ENCODE measurements at regions not wholly inside any gene's neighbourhood (a gene's known extent, or its start where the extent isn't known, plus 50 kb on each side); places are given as distances from the start of the nearest gene placed in this dataset.

DNA sequence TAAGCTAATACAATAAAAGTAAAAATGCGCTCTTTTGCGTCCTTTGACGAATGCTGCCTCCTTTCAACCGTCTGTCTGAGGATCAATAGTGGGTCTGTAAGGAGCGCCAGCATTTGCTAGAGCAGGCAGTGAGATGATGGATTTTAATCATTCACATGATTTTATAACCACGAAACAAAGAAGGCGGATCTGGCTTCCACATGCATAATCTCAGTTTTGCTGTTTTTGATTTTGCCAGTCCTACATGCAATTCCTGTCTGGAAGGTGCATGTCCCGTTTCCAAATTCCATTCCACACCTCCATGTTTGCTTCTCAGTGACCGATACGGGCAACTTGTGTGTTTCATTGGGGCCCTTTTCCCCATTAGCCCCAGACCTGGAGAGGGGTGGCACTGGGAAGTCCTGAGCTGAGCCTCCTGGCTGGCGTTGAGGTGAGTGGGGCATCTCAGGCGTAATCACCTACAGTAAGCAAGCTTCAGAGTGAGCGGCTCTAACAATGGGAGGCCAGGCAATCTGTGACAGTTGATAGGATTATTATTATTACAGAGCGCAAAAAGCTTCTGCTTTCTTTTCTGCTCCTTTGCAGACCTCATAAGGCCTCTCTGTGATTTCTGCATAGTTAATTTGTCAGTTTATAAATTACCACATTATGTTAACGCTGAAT is 405.4 kb downstream of the ZSWIM6 start:
- DNase-seq (ENCODE audit: low read depth in 2 of 2) = no peak

DNA sequence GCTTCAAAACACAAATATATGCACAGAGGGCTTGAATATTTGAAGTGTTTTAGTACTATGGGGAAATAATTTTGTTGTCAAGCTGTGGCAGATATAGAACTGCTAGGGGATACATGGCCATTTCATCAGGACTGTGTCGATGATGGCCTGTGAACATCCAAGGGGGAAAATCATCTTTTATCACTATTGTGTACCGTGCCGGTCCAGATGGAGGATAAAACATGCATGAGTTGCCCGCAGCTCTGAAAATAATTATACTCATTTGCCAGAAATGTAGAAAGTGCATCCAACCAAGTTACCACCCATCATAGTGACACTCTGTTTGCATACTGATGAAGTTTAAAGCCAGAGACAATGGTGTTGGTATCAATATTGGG is 405.9 kb downstream of the ZSWIM6 start:
- DNase-seq (ENCODE audit: low read depth in 2 of 2) = no peak

DNA sequence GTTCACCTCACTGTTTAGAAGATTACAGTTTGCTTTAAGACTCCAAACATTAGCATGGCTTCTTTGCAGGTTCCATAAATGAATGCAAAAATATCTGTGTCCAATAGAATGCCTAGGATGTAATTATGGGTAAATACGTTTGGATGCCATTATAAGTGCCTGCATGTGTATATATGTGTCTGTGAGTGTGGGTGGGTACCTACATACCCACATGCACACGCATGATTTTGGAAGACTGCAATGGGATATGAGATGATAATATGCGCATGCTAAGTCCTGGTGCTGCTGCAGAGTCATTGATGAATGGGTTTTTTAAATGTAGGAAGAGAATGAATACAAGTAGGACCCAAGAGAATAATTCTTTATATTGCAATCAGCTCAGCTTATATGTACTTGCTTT is 406.4 kb downstream of the ZSWIM6 start:
- DNase-seq (ENCODE audit: low read depth in 2 of 2) = no peak

DNA sequence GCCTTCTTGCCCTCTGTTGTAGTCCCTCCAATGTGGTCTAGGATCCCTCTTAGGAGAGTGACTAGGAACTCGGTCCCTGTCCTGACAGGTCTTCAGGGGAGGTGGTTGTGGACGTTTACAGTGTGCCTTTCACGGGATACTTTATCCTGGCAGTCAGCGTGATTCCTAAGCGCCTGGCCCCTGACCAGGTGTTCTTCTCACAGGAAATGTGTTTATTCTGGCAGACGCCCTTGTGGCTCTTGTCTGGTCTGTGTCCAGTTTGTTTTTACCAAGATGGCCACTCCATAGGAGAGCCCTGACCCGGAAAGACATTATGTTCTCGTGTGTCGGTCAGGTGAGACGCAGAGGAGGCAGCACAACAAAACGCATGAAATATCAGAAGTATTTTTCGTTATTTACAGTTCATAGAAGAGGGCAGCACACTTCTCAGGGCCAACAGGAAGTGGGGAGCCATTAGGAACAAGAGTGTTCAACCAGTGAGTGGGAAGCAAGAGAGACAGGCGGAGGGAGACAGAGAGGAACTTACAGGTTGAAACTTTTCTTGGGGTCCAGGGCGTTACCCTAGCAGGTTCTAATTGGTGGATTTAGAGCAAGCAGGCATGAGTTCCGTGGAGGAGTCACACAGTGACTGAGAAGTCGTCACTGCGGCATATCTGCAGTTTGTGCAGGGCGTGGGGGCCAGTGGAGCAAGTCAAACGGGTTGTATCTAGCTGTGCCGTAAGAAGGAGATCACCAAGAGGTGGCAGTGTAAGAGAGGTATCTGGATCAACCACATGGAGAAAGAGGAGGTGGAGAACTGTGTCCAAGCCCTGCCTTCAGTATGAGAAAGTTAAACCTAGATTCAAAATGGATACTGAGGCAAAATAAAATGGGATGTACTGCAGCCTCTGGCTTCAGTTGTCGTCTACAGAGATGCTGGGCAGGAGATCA is 412.9 kb downstream of the ZSWIM6 start:
- DNase-seq (ENCODE audit: low read depth in 2 of 2) = no peak

DNA sequence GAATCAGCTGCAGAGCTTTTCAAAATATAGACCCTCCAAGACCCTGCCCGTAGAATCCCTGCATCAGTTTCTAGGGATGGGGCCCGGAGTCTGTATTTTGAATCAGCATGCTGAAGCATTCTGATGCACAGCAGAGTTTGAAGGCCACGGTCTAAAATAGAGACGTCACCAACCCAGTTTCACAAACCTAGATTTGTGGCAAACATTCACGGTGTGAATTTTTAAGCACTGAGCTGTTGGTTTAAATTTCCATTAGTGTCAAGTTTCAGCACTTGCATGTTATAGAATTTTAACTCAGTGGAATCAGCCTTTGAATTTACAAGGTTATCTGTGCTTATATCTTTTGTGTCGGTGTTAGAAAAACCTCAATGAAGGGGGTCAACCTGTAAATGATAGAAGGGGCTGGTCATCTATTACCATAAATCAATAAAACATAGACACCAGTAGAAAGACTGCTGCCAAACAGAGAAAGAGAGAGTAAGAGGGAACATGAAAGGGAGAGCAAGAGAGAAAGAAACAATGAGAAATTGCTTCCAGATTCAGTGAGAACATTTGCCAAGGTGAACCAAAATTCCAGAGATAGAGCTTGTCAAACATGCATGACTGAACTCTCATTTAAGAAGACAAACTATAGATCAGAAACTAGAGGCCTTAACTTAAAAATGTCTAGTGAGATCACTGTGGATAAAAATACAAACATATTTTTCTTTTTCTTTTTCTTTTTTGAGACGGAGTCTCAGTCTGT is 414.9 kb downstream of the ZSWIM6 start:
- no peak for DNase-seq (ENCODE audit: low read depth in 2 of 2)

DNA sequence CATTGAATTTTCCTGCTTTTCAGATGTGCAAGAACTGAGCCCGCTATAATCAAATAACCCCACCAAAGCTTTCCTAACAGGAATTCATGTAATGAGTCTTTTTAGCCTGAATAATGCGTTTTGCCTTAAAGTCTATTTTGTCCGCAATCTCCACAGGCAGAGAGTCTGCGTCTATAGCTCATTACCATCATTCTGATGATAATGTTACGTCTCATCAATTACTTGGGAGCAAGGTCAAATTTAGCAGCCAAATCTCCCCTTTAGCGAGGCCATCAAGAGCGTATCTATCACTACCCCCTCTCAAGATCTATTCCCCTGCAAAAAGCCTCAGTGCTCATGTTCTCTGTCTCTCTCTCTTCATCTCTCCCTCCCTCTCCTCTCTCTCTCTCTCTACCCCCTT is 416.1 kb downstream of the ZSWIM6 start:
- DNase-seq (ENCODE audit: low read depth in 2 of 2) = no peak

DNA sequence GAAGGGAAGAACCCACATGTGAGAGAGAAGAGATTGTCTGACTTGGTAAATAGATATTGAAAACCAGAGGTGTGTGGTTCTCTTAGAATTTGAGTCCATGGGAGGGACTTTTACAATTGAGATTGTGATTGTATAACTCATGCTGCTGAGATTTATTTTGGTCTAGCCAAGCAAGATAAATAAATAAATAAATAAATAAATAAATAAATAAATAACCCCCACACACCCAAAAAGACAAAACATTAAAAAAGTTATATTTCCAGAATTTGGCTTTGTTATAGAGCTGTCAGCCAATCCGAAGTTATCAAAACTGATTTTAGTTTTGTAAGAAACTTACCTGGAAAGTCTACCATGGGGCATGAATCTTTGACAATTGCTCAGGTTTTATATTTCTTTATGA is 416.6 kb downstream of the ZSWIM6 start:
- no peak for DNase-seq (ENCODE audit: low read depth in 2 of 2)

DNA sequence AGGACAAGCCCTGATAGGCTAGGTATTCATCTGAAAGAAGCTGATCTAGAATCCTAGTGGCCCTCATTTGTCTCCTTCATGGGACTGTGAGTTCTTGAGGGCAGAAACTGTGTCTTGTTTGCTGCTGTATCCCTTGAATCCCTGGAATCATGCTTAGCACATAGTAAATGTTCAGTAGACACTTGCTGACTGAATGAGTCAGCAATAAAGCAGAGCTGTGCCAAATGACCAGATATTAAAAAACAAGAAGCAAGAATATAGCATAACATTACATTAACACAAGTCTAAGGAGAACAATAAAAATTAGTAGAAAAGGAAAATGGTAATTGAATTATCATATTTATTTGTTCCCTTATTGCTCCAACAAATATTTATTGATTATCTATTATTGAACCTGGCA is 420.5 kb downstream of the ZSWIM6 start:
- DNase-seq (ENCODE audit: low read depth in 2 of 2) = no peak

DNA sequence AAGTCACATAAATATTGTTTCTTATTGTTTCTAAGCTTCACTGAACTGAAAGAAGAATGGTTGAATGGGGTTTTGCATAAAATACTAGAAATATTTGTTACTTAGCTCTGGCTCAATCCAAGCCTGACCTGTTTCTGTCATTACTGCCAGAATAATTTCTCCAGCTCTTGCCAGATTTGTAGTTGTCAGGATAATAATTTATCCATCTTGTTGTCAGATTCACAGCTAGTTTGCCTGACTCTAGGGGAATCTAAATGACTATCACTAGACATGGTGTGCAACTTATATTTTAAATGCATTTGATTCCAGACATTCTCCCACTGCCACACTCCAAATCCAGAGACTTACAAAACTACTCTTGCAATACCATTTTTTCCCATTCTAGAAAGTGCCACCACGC is 422.7 kb downstream of the ZSWIM6 start:
- DNase-seq (ENCODE audit: low read depth in 2 of 2) = no peak

DNA sequence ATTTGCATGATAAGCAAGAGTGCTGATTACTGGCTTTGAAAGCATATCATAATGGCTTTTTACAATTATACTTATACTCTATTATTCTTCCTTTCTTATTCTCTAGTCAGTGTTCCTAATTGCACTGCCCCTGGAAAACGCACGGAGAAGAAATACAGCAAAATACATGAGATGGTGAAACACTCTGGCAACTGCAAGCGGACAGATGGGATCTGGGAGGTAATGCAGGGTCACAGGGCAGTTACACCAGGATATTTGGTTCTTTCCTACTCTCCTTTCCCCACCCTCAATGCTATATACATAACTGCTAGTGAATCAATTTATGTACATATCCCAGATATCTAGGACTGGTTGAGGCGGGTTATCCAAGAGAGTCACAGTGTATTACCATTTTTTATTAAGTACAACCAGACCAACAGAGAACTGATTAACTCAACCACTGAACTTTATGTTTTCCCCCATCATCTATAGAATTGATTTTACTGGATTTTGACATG is 423.7 kb downstream of the ZSWIM6 start:
- DNase-seq (ENCODE audit: low read depth in 2 of 2) = no peak

DNA sequence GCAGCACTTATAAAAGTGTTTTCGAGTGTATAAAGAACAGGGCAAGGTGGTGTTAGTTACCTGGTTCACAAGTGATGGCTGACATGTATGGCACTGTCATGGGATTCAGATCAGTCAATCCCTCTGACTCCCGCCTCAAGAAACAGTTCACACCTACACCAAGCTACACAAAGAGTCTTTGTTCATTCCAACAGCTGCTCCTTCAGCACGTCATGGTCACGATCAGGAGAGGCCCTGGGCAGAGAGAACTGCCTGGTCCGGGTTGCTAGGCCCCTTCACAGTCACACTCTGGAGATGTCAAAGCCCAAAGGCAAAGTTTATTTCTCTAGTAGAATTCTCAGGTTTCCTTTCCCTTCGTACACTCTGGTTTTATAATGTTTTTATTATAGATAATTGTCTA is 426.7 kb downstream of the ZSWIM6 start:
- no peak for DNase-seq (ENCODE audit: low read depth in 2 of 2)

DNA sequence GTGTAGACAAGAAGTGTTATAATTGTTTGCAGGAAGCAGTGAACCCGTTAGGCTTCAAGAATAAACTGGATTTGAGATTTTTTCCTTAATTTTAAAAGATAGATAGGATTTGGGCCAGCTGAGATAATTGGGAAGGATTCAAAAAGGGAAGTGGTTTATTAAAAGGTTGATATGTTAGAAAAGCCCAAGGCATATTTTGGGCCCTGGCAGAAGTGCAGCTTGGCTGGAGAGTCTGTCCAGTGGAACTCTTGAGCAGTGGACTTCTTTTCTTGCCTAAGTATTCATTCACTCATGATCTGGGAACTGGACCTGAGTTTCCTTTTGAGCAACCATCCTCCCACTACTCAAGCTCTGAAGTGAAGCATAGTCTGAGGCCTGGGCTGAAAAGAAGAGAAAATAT is 433.4 kb downstream of the ZSWIM6 start:
- no peak for DNase-seq (ENCODE audit: low read depth in 2 of 2)

DNA sequence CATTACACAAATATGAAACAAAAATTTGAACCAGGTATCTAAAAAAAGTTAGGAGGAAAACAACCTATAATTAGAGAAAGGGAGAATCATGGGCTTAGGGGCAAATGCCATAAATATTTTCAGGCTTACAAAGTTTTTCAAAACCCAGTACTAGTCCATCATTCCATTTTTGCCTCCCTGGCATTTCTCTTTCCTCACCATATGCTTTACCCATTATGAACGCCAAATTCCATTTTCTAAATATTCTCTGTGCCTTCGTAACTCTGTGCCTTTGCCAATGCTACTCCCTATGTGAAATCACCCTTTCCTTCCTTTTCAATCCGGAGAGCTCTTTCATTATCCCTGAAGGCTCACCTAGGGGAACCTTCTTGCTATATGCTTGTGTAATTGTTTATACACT is 434.1 kb downstream of the ZSWIM6 start:
- no peak for DNase-seq (ENCODE audit: low read depth in 2 of 2)

DNA sequence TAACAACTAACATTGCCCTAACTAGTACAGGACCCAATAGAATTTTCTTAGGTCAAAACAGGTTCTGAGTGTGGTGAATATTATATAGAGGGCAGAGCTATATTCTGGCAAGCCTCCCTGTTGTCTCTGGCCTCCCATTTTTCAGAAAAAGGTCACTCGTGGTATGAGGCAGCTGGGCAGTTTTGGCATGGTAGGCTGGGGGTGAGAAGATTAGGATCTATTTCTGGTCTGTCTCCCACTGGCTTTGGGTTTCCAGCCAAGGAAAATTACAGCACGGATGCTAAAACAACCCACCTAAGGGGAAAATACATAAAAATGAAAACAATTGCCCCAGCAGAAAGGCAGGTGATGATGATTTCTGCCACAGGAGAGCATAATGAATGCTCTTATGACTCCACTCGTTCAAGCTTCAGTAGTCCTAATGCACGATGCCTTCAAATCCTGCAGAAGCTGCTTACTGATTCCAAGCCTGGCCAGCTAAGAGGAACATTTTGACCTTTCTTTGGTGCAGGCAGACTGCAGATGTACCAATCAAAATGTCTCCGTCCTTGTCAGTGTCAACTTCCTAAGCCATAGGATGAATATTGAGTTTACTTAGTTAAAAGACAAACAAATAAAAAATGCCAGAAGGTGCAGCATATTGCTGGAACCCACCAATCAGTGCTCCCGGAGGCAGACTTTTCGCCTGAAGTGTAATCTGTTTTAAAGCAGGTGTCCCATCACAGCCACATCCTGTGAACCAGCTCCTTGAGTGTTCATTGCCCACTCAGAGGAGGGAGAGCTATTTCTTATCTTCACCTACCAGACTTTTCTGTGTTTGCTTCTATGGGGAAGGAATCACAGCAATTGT is 435.4 kb downstream of the ZSWIM6 start:
- DNase-seq (ENCODE audit: low read depth in 2 of 2) = no peak

DNA sequence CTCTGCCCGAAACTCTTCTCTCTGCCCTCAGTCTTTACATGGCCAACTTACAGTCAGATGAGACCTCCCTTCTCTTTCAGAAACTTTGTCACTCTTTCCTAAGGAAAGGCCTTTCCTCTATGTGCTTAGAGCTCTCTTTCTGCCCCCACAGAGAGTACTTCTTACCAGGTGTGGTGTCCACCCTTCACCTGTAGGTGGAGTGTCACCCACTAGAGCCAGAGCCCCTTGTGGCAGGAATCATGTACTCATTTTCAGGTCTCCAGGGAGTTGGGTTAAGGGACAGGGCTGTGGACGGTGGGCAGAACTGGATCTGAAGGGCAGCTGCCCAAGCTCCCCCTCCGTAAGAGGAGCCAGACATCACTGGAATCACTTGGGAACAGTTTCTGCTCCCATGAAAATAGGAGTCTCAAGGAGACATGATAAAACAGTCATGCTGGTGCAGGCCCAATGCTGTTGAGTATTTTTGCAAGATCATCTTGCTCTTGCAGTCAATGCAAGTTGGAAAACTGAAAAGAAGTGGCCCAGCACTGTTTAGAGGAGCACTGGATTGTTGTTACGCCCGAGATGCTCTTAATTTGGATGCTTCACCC is 436.7 kb downstream of the ZSWIM6 start:
- DNase-seq (ENCODE audit: low read depth in 2 of 2) = peak in 1 of 2 donors; percentile 3

DNA sequence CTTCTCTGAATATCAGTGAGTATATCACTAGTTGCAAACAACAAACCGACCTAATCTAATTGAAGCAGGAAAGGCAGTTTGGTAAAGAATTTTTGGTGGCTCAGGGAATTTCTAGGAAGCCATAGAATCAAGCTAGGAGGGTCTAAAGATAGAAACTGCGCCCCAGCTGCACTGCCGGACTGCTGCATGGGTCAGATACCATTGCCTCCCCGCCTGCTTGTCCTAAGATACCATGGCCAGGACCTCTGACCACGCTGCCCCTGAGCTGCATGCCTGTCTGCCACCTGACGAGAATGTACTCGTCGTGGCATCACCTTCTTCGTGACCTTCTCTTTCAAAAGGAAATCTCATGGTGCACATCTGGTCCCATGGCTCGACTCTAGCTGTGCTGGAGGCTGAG is 439.0 kb downstream of the ZSWIM6 start:
- DNase-seq (ENCODE audit: low read depth in 2 of 2) = no peak

DNA sequence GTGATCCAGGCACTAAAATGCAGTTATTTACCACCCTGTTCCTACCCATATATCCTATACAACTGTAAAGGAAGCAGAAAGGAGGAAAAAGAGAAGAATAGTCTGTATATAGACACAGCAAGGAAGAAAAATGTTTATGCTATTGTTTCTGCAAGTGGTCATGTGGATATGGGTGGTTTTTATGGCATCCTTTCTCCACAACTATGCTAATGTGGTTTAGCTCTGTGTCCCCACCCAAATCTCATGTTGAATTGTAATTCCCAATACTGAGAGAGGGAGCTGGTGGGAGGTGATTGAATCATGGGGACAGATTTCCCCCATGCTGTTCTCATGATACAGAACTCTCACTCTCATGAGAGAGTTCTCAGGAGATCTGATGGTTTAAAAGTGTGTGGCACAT is 439.8 kb downstream of the ZSWIM6 start:
- DNase-seq (ENCODE audit: low read depth in 2 of 2) = no peak

DNA sequence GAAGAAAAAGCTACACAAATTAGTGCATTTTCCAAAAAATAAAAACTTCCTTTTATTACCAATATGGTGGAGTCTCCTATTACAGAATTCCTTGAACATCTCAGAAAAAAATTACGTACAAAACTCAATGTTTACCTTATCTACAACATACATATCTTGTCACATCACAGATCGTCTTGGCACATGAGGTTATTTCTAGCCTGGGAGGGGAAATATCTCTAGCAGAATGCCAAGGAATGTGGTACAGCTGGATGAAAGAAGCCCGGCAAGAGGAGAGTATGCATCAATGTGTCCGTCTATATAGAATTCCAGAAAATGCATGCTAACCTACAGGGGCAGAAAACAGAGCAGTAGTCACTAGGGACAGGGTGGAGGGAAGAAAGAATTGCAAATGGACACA is 443.8 kb downstream of the ZSWIM6 start:
- DNase-seq (ENCODE audit: low read depth in 2 of 2) = no peak

DNA sequence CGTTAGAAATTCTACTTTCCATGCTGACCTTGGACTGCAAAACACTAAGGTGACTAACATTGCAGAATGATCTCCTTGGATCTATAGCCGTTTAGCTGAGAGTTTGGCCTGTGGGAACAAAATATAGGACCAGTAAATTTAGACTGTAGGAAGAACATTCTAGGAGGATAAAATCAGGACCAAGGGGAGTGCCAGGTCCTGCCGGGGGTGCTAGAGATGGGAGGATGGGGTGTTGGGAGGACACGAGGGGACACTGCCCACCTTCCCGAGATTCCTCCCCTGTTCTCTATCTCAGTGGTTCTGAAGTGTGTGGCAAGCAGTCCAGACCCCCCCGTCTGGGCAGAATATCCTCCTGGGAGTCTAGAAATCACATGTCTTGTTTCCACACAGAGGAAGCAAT is 445.2 kb downstream of the ZSWIM6 start:
- no peak for DNase-seq (ENCODE audit: low read depth in 2 of 2)

DNA sequence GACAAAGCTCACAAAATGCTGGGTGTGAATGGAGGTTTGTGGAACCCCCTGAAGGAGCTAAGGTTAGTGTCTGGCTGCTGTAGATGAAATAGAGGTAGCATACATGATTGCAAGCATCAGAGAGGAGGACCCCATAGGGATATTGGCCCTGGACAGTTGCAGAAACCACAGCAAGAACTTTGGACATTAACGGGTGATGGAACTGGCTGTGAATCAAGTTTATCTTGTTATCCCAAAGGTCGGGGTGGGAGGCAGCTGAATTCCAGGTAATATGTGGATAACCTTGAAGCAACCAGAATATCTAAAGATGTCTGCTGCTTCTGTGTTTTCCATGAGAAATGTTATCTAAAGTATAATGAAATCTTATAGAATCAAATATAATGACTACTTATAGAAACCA is 447.7 kb downstream of the ZSWIM6 start:
- no peak for DNase-seq (ENCODE audit: low read depth in 2 of 2)

DNA sequence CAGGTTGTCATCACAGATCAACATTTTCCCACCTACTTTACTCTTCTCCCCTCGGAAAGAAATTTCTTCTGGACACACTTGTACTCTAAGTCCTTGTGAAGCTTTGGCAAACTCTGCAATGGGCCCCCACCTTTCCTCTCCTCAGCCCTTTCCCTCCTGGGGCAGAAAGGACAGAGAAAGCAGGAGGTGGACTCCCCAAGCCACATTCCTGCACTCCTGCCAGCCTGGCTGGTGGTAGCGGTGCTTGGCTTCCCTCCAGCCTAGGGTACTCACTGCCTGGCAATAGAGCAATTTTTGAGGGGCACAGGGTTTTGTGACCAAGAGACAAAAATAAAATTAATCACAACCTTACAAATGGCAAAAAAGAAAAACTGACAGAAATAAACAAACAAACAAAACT is 451.4 kb downstream of the ZSWIM6 start:
- DNase-seq (ENCODE audit: low read depth in 2 of 2) = no peak

Data from stimulated activated CD8-positive, alpha-beta memory T cell treated with anti-CD3 and anti-CD28 coated beads, Interleukin-15, amount 100 ng/mL, for 48 hours (primary cell).